ENCODE measurements at regions not wholly inside any gene's neighbourhood (a gene's known extent, or its start where the extent isn't known, plus 50 kb on each side); places are given as distances from the start of the nearest gene placed in this dataset.

DNA sequence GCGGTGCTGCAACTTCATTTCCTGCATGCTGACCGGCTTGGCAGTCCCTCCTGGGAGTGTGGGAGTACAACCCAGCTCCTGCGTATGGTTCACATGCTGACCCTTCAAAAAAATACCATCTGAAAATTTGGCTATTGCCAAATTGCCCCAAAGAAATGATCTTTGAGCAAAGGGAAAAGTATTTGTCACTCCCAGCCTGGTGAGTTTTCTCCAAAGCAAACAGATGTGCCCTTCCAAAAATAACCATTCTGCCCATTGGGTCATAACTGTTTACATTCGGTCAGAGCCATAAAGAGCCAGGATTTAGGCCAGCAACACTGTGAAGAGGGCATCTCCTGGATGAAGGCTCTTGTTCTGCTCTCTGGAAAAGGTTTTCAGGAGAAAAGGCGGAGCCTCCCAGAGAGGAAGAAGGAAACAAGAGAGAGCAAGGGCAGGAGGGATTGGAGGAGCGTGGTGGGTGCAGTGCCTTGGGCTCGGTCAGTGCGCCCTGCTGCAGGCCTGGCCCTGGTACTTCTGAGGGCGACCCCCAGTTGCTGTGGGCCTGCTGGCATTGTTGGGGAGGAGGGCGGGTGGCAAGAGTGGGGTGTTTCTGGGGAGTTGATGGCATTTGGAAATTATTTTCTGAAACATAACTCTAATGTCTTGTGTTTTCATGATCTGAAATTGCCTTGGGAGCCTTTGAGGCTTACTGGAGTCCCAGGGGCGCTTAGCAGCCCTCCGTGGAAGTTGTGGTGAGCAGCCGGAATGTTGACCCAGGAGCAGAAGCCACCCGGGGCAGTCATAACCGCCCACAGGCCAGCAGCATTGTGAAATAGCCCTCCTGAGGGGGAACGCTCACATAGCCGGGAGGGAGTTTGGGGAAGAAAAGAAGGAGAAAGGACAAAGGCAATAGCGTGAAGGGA is 248.4 kb downstream of the MYLK4 start:
- no peak for DNase-seq

DNA sequence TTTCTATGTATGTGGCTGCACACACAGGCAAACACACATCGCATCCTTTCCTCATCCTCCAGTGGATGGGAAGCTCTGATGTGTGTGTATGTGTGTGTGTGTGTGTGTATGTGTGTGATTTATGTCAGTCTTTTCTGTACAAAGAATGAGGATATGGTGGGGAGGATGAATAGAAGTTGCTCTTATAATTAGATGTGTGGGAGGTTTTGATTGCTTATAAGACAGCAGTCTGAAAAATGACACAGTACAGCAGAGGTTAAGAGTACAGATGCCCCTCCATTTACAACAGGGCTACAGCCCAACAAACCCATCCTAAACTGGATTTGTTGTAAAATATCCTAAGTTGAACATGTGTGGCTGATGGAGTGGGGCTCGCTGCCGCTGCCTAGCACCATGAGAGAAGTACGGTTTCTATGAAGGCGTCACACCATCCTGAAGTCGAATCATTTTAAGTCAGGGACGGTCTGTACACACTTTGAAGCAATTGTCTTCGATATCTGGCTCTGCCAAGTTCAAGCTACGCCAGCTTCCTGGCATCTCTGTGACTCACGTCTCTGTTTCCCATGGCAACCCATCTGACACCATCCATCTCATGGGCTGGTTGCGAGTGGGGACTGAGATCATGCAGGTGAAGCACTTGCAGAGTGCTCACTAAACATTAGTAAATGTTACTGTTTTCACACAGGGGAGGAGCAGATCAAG is 252.6 kb downstream of the MYLK4 start:
- no peak for DNase-seq

DNA sequence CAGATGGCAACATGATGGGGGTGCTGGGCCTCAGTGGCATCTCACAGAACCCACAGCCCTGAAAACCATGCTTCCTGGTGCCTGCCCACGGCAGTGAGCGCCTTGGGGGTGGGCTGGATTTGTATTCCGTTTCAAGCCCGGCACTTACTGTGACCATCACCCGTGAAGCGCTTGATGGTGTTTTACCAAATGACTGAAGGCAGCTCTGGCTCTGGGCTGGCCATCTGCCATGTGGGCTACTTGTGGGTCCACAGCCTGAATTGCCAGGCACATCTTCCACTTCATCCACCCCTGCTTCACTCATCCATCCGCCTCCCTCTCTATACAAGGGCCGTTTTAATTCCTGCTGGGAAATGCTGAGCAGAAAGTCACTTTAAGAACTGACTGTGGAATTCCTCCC is 250.9 kb upstream of the GMDS start:
- no peak for DNase-seq

DNA sequence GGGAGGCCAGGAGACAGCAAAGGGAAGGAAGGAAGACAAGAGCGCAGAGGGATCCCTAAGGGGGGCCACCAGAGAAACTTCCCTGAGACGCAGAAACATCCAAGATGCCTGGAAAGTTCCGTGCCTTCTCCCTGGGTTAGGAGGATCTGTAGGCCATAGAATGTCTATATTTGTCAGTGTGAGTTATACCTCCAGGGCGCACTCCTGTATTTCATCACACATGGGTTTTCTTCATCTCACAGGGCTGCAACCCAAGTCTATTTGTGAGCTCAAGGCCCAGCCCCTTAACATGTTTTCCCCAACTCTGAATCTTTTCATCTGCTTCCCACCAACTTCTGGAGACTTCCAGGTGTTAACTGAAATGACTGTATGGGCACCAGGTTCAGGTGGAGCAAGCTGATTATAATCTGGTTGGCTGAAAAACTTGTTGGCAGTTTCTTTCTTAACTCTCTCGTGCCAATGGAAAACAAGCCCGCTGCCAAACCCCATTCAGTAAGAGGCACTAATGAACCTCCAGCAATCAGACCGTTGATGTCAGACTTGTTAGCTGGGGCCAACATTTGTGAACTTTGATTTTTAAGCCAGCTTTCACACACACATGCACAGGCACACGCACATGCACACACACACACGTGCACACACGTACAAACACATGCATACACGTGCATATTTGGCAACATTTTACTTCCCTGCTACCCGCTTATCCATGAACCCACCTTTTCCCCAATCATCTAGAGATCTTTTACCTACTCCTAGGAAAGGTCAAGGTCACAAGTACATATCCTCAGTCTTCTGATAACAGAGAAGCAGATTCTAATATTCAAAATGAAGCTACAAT is 247.5 kb upstream of the GMDS start:
- DNase-seq = no peak

DNA sequence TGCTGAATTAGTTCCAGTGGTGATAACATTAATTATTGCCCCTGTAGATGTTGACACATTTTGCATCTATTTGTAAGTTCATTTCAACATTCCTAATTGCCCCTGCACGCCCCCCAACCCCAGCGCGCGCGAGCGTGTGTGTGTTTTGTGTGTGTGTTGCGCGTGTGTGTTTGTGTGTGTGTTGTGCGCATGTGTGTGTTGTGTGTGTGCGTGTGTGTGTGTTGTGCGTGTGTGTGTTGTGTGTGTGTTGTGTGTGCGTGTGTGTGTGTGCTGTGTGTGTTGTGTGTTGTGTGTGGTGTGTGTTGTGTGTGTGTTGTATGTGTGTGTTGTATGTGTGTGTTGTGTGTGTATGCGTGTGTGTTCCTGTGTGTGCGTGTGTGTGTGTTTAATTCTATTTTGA is 245.7 kb upstream of the GMDS start:
- no peak for DNase-seq

DNA sequence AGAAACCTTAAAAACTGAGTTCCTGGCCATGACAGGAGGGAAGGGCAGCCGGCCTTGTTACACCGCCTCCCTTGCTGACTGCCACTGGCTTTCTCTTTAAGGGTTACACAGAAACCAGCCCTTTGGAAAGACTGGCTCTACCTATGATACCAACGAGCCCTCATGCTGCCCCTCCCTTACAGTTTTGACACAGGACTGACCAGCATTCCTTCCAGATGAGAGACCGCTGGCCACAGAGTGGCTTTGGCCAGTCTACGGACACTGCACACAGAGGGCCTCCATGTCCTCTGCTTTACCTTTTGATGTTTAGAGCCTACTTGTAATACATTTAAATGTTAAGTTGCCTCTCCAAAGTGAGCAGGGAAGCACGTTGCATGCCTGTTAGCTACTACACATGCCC is 243.2 kb upstream of the GMDS start:
- no peak for DNase-seq

DNA sequence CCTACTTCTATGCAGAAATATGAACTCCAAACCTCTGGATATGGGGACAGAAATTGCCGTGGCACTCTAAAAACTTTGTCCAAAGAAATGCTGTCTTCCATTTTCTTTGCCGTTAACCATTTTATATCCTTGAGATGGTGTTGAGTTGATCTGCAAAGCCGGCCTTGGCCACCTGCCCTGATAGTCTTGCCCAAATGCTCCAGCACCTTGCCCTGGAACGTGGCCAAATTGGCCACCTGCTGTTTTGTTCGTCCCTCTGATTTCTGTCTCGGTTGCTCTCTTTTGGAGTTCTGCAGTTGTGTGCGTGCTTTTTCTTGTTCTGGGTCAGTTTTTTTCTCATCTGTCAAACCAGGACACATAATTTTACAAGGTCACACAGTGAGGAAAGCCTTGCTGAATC is 239.7 kb upstream of the GMDS start:
- DNase-seq = no peak

DNA sequence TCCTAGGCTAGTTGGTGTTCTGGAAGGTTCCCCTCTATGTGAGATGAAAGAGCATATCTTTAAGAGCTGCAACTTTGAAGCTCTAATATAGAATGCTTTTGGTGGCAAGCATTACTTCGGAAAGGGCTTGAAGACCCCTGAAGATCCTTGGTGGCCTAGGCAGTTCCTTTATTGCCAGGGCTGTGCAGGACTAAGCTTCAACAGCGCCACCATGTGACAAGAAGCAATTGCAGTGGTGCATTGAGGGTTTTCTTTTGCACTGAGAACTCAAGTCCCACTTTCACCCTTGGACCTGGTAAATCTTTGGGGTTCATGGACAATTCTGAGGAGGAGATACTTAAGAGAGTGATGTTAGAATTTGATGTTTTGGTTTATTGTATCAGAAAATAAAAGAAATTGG is 237.4 kb upstream of the GMDS start:
- DNase-seq = no peak

DNA sequence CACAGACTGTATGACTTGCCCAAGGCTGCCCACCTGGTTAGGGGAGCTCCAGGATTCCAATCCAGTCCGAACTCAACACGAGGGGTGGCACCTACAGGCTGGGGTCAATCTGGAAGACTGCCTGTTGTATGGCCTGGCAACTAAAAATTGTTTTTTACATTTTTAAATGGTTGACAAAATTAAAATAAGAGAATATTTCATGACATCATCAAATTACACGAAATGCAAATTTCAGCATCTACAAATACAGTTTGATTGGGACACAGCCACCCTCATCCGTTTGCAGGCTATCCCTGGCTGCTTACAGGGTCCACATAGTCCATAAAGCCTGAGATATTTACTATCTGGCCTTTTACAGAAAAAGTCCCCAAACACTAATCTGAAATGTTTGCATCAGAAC is 235.9 kb upstream of the GMDS start:
- DNase-seq = no peak

DNA sequence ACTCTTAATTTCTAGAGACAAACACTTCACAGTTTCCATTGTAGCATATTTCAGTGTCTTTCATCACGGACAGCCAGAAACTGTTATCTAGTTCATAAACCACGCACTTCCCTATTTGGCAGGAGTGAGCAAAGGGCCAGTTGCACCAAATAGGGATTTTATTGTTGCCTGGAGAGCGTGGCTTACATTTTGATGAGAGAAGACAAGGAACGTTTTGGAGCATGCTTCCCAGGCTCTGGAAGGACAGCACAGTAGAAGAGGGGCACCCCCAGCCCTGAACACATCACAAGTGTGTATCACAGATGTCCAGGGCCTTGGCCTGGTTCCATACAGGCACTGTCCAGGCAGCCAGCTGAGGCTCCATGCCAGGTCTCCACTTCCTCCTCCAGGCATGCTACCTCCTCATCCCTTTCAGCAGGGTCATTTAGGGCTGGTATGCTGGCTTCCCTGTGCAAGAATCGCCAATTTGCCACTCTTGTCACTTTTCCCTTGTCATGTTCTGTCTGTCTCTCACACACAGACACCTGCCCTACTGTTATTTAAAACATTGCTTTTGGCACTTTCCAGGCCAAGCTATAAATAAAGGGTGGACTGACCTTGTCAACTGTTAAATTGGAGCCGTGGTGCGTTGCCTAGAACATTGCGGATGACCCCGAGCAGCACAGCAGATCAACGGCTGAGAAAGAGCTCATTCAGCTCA is 235.0 kb upstream of the GMDS start:
- no peak for DNase-seq

DNA sequence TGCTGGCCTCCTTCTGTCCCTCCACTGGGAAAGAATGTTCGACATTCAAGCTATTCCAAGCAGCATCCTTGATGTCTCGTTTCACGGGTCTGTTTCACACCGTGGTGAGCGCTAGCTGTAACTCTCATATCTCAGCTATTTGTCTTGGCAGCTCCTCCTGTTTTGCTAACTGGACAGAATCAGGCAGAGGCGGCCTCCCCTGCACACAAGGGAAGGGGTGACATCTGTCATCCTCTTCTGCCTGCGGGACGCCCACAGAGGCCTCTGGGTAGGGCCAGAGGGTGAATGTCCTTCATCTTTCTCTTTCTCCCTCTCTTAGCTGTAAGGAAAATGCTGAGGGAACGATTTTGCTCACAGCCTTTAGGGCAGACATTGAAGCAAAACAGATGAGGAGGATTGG is 232.8 kb upstream of the GMDS start:
- no peak for DNase-seq

DNA sequence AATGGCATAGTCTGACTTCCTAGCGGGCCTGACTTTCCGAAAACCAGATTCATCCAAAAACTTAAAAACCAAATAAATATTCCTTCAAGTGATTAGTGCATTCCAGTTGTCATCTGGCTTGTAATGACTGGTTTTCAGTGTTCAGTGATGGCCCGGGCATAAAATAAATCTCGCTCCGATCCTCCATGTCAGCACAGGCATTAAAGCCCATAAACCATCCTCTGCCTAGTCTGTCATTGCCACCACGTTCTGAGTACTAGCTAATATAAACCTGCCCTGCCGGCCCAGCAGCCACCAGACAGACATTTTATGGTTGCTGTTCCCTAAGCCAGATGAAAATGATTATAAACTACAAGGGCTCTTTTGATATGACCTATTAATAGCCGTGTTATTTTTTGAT is 232.3 kb upstream of the GMDS start:
- DNase-seq = no peak

DNA sequence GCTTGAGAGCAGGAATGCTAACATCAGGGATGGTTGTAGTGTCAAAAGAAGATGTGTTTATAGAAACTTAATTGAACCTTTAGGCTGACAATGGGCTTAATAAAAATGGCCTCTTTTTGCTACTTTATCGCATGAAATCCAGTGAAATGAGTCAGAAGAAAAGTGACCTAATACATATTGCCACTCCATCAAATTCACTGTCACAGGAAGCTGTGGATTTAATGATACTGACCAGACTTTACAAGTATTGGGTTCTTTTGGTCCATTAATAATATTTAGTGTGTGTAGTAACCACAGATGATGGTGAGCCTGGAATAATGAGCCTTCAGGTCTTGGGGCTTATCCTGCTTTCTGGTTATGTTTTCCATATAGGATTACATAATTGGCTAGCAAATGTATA is 231.8 kb upstream of the GMDS start:
- no peak for DNase-seq

DNA sequence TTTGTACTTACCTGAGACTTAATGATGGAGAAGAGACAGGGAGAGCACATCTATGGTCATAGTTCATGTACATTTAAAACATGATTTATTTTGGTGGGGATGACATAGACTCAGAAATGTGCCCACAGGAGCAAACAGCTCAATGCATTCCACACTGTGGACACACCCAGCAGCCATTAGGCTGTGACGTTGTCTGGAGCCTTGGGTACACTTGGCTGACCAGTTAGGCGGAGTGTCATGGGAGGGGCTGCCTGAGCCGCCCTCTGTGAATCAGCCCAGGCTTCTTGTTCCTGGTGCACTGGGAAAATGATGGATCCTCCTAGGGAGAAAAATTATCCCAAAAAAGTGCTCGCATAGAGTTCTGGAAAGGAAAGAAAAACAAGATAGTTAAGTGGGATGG is 231.0 kb upstream of the GMDS start:
- no peak for DNase-seq

DNA sequence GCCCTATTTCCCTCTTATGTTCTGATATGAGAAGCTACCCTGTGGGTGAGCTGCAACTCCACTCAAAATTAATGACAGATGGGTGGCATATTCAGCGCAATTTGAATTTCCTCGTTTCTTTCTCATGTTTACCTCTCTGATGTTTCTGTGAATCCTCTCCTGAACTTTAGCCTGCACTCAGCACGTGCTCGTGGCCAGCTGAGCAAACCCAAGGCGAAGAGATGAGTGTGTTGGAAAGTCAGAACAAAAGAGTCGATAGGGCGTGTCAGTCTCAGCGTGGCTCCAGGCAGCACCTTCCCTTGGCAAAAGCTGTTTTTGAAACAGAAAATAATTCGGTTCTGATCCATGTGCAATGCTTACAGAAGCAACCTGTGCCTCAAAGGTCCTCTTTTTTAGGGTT is 226.1 kb upstream of the GMDS start:
- DNase-seq = no peak

DNA sequence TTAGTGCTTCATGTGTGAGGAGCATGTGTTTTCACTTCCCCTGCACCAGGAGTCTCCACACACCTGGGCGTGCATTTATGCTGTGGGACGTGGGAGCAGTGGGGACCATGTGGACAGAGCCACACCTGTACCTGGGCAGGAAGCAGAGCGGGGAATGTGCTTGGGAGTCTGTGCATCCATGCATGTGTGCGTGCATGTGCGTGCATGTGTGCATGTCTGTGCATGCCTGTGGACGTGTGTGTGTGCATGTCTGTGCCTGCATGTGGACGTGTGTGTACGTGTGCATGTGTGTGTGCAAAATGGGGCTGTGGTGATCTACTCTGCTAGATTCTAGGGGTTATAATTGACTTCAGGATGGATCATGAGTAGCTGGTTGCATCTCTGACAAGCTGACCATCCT is 224.0 kb upstream of the GMDS start:
- no peak for DNase-seq

DNA sequence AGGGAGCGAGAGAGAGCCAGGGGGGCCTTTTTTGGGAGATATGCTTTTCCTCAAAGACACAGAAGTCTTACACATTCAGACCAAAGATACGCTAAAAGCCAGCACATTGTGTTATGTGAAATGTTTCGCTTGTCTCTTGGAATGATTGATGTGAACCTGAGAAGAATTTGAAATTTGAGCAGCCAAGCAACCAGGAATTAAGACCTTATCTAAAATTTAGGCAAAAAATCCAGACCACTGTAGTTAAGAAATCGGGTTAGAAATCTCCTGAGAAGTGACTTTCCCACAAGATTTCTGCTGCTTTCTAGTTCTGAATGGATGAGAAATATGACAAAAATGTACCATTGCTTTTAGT is 223.2 kb upstream of the GMDS start:
- DNase-seq = no peak

DNA sequence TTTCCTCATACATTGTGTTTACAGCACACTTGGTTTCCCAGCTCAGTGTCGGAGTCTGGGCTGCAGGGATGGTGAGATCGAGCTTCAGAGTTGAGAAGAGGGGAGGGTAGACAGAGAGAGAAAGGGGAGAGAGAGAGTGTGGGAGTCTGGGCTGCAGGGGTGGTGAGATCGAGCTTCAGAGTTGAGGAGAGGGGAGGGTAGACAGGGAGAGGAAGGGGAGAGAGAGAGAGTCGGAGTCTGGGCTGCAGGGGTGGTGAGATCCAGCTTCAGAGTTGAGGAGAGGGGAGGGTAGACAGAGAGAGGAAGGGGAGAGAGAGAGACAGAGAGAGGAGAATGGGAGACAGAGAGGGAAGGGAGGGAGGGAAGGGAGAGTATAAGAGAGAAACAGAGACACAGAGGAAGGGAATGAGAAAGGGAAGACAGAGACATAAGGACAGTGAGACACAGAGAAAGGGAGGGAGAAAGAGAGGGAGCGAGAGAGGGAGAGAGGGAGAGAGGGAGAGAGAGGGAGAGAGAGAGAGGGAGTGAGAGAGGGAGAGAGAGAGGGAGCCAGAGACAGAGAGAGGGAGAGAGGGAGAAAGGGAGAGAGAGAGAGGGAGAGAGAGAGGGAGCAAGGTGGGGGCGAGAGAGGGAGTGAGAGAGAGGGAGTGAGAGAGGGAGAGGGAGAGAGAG is 222.7 kb upstream of the GMDS start:
- DNase-seq = no peak

DNA sequence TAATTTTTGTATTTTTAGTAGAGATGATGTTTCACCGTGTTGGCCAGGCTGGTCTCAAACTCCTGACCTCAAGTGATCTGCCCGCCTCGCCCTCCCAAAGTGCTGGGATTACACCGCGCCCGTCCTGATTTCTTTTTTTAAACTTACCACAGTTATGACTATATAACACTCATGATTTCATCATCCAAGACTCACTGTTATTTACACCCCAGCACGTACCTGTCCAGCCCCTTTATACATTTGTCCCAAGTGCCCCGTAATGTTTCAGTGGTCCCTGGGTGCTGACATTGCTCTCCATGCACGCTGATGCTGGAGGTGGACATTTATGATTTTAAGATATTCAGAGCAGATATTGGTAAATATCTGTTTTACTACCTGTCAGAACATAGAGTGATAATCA is 219.9 kb upstream of the GMDS start:
- no peak for DNase-seq

DNA sequence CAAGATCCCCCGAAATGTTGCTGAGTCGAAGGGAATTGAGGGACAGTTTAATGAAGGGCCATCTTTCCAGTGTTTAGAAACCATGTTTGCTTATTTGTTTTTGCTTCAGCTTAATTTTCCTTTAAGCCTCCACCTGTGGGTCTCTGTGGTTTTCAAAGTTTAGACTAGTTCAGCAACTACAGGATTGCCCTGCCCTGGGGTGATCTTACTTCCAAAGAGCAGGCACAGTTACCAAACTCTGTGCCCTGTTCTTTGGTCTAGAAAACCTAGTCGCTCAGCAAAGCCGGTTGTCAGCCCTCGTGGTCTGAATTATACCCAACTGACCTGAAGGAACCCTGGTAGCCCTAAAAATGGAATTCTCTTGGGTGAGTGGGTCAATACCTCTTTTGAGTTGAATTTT is 219.2 kb upstream of the GMDS start:
- DNase-seq = no peak

DNA sequence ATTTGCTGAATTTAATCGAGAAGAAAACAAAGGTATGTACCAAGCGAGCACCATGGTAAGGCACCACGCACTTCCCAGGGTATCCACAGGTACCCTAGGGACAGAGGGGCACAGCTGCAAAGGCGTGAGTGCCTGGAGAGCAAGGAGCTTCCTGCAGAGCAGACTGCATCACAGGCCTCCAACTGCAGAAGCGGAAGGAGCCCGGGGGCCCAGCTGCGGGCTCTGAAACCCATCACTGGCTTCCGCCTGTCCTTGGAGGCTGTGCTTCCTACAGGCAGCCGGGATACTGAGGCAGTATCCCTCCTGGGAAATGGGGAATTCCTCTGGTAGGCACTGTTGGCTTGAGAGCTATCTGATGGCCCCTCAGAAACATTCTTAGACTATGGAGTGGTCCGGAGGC is 217.4 kb upstream of the GMDS start:
- DNase-seq = no peak

DNA sequence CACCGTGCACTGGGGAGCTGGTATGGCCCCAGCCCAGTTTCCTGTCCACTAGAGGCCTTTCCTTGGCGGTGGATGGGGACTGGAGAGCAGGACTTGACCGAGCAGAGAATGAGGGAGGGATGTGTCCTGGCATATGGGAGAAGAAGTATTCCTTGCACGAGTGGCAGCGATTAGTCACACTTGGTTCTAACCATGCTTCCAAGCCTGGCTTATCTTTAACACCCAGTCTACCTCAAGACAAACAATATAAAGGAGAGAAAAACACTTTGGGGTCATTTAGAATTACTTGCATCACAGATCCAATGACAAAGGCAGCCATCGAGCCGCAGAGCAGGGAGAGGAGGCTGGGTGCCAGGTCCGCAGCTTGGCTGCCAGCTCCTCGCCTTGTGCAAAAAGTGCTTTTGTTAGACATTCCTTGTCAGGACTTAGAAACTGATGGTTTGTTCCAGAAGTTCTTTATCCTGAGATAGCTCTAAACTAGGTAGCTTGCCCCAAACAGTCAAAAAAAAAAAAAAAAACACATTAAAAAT is 214.9 kb upstream of the GMDS start:
- DNase-seq = no peak

Data from CD4-positive, alpha-beta T cell treated with Interleukin-1 beta for 1 hour (primary cell).